HEK293T (cell line): ENCODE measurements at regions not wholly inside any gene's neighbourhood (a gene's known extent, or its start where the extent isn't known, plus 50 kb on each side); places are given as distances from the start of the nearest gene placed in this dataset.
A peak's percentile ranks its signal among the peaks of the same experiment; 100 is the strongest.

Source experiments
- CTCF ChIA-PET: fragments of 350-600 bp; formaldehyde crosslinking; extraction: SDS; loops from one replicate; lab custom pipeline; 2021; ENCODE audit warnings: antibody characterized with exemption, inconsistent platforms; lab: Yijun Ruan, JAX
- POLR2A ChIA-PET: fragments of 350-600 bp; formaldehyde crosslinking; extraction: SDS; loops from one replicate; lab custom pipeline; 2020; ENCODE audit warnings: antibody characterized with exemption, inconsistent platforms; lab: Yijun Ruan, JAX
- DNase-seq: peaks from one replicate; pipeline ENCODE4 v3.0.0; 2012; ENCODE audit warnings: mixed read lengths; ENCODE audit errors: extremely low spot score
- ARNT ChIP-seq: fragments of 450-650 bp; IDR thresholded peaks from 2 replicates; pipeline ENCODE4 v1.6.1; 2017; ENCODE audit warnings: mild to moderate bottlenecking
- BHLHE40 ChIP-seq: fragments of 450-650 bp; IDR thresholded peaks from 2 replicates; pipeline ENCODE4 v1.6.1; 2016; ENCODE audit warnings: mild to moderate bottlenecking, moderate library complexity, borderline replicate concordance
- CTBP1 ChIP-seq: fragments of 450-650 bp; IDR thresholded peaks from 2 replicates; pipeline ENCODE4 v1.6.1; 2016; ENCODE audit warnings: borderline replicate concordance
- ELF4 ChIP-seq: fragments of 450-650 bp; IDR thresholded peaks from 2 replicates; pipeline ENCODE4 v1.6.1; 2017; ENCODE audit warnings: antibody characterized with exemption
- FOXA1 ChIP-seq: fragments of 450-650 bp; IDR thresholded peaks from 2 replicates; pipeline ENCODE4 v1.6.1; 2016; ENCODE audit warnings: mild to moderate bottlenecking
- FOXK2 ChIP-seq: fragments of 450-650 bp; IDR thresholded peaks from 2 replicates; pipeline ENCODE4 v1.6.1; 2016; ENCODE audit warnings: mild to moderate bottlenecking
- FOXM1 ChIP-seq: fragments of 450-650 bp; IDR thresholded peaks from 2 replicates; pipeline ENCODE4 v1.6.1; 2017; ENCODE audit warnings: mild to moderate bottlenecking, borderline replicate concordance
- HDGF ChIP-seq: fragments of 450-650 bp; IDR thresholded peaks from 2 replicates; pipeline ENCODE4 v1.6.1; 2017; ENCODE audit warnings: antibody characterized with exemption, borderline replicate concordance
- L3MBTL2 ChIP-seq: fragments of 450-650 bp; conservative IDR thresholded peaks from 2 replicates; pipeline ENCODE4 v1.6.1; 2016; ENCODE audit warnings: mild to moderate bottlenecking
- LEF1 ChIP-seq: fragments of 450-650 bp; IDR thresholded peaks from 2 replicates; pipeline ENCODE4 v1.6.1; 2017; ENCODE audit warnings: mild to moderate bottlenecking, borderline replicate concordance
- NFRKB ChIP-seq: fragments of 450-650 bp; IDR thresholded peaks from 2 replicates; pipeline ENCODE4 v1.6.1; 2016; ENCODE audit warnings: mild to moderate bottlenecking, moderate library complexity
- PKNOX1 ChIP-seq: fragments of 450-650 bp; IDR thresholded peaks from 2 replicates; pipeline ENCODE4 v1.6.1; 2016
- SP1 ChIP-seq: fragments of 450-650 bp; IDR thresholded peaks from 2 replicates; pipeline ENCODE4 v1.6.1; 2017
- SUZ12 ChIP-seq: fragments of 450-650 bp; IDR thresholded peaks from 2 replicates; pipeline ENCODE4 v1.6.1; 2016; ENCODE audit warnings: mild to moderate bottlenecking
- TARDBP ChIP-seq: fragments of 450-650 bp; IDR thresholded peaks from 2 replicates; pipeline ENCODE4 v1.6.1; 2016
- ZNF384 ChIP-seq: fragments of 450-650 bp; IDR thresholded peaks from 2 replicates; pipeline ENCODE4 v1.6.1; 2016

- no peak for DNase-seq
- ChIA-PET POLR2A (no interaction called here), CTCF (no interaction called here)
- TF ChIP-seq ELF4, result no peak
- TF ChIP-seq SP1, result no peak
- no peak for TF ChIP-seq TARDBP
- TF ChIP-seq ZNF384, result no peak
- no peak for TF ChIP-seq FOXA1
- TF ChIP-seq CTBP1, result no peak
- no peak for TF ChIP-seq BHLHE40
- no peak for TF ChIP-seq L3MBTL2
These were observed 197.9 kb upstream of the ANO3 start for GRCh38 chr11:26134053-26134452.

GRCh38 chr11:26134481-26135355 is 197.2 kb upstream of the ANO3 start:
- TF ChIP-seq ZNF384 (no peak), SP1 (no peak), NFRKB (no peak), ARNT (no peak), FOXA1 (no peak), HDGF (no peak), ELF4 (no peak), LEF1 (no peak), SUZ12 (no peak), PKNOX1 (no peak), FOXK2 (no peak), TARDBP (no peak), L3MBTL2 (no peak), FOXM1 (no peak), CTBP1 (no peak)
- CTCF ChIA-PET, result interaction anchor here (0.7 to 1.0 kb wide), 2 partner anchors 153 to 167 kb away, joined by 3 to 7 read pairs; no protein-coding TSS in a partner anchor
- POLR2A ChIA-PET, result no interaction called here
- DNase-seq, result peak; percentile 10

GRCh38 chr11:26137651-26138050 is 194.3 kb upstream of the ANO3 start:
- no peak for TF ChIP-seq CTBP1
- no peak for TF ChIP-seq TARDBP
- TF ChIP-seq FOXM1, result no peak
- TF ChIP-seq PKNOX1, result no peak
- no peak for TF ChIP-seq SP1
- TF ChIP-seq SUZ12, result no peak
- TF ChIP-seq ELF4, result no peak
- no peak for TF ChIP-seq LEF1
- no peak for TF ChIP-seq ZNF384
- TF ChIP-seq FOXK2, result no peak
- no peak for DNase-seq
- ChIA-PET CTCF (no interaction called here), POLR2A (no interaction called here)

- ChIA-PET POLR2A (no interaction called here), CTCF (no interaction called here)
- DNase-seq, result no peak
- TF ChIP-seq FOXM1 (no peak), CTBP1 (no peak), TARDBP (no peak), HDGF (no peak), PKNOX1 (no peak), FOXK2 (no peak), L3MBTL2 (no peak), SUZ12 (no peak), NFRKB (no peak), BHLHE40 (no peak), ARNT (no peak), SP1 (no peak)
These were observed 189.0 kb upstream of the ANO3 start for GRCh38 chr11:26142891-26143290.

GRCh38 chr11:26143566-26144290 is 188.2 kb upstream of the ANO3 start:
- ChIA-PET CTCF (interaction anchor here (1.1 kb wide), 1 partner anchor 162 kb away, joined by 3 read pairs; no protein-coding TSS in a partner anchor), POLR2A (no interaction called here)
- TF ChIP-seq LEF1 (no peak), HDGF (no peak), ELF4 (no peak), FOXK2 (no peak), BHLHE40 (no peak), CTBP1 (no peak), SP1 (no peak), NFRKB (no peak), ZNF384 (no peak), TARDBP (no peak), L3MBTL2 (no peak), FOXM1 (no peak), SUZ12 (no peak), ARNT (no peak), FOXA1 (no peak), PKNOX1 (no peak)
- no peak for DNase-seq
